PC-3 (cell line): ENCODE measurements at regions not wholly inside any gene's neighbourhood (a gene's known extent, or its start where the extent isn't known, plus 50 kb on each side); places are given as distances from the start of the nearest gene placed in this dataset.

Experiments
- CTCF ChIP-seq: fragments of 300-600 bp; sonication (generic); conservative IDR thresholded peaks from 2 replicates; pipeline ENCODE4 v1.5.1; 2017; ENCODE audit warnings: antibody characterized with exemption, low read depth, mild to moderate bottlenecking, low read length
- EZH2 ChIP-seq: fragments of 300-600 bp; sonication (generic); IDR thresholded peaks from one replicate; pipeline ENCODE4 v1.6.1; 2017; ENCODE audit warnings: antibody characterized with exemption, mild to moderate bottlenecking, low read length; ENCODE audit not compliant: unreplicated experiment
- EZH2phosphoT487 ChIP-seq: fragments of 300-600 bp; sonication (generic); IDR thresholded peaks from 2 replicates; pipeline ENCODE4 v1.6.1; 2018; ENCODE audit warnings: mild to moderate bottlenecking, antibody characterized with exemption, low read length, borderline replicate concordance

GRCh38 chr1:118811156-118811555 is 177.0 kb downstream of the TBX15 start:
- TF ChIP-seq CTCF (no peak), EZH2 (no peak), EZH2phosphoT487 (no peak)
